GM18520 (cell line): ENCODE measurements at regions not wholly inside any gene's neighbourhood (a gene's known extent, or its start where the extent isn't known, plus 50 kb on each side); places are given as distances from the start of the nearest gene placed in this dataset.
"Not testable (repeated sequence)": the region's sequence is repeated elsewhere in the genome, so short reads cannot be mapped to it uniquely, and the experiment has no call there.

Experiments
- ATAC-seq: cut with Tn5 transposase; IDR thresholded peaks from one replicate; pipeline ENCODE4 v1.9.1; 2021; ENCODE audit not compliant: unreplicated experiment

DNA sequence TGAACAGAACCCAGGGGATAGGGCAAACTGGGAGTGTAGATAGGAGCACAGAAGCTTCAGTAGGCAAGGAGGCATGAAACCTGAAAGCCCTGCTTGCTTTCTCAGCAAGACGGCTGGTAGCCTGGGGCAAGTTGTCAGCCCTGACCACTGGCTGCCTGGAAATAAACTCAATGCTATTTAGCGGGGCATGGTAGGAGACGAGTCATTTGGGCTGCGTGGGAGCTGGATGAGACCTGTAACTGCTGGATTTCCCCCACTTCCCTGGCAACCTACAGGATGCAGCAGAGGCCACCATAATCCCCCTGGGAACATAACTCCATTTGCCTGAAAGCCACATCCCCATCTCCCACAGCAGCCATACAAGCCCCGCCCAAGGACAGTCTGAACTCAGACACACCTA lies 332.6 kb upstream of the TBX18 start:
- no peak for ATAC-seq

DNA sequence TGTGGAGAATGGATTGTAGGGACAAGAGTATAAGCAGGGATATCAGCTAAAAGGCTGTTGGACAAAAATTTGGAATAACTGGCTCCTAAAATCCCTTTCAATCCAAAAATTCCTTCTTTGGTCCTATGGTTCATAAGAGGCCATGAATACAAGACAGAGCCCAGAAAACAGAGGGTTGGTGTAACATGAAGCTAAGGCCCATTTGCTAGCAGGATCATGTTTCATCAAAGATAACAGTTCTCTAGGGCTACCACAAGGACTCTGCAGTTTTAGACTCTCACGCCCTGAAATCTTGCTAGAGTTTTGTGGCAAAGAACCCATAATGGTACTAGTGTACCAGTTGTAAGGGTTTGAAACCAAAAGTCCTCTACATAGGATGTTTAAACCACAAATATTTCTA lies 327.8 kb upstream of the TBX18 start:
- no peak for ATAC-seq

DNA sequence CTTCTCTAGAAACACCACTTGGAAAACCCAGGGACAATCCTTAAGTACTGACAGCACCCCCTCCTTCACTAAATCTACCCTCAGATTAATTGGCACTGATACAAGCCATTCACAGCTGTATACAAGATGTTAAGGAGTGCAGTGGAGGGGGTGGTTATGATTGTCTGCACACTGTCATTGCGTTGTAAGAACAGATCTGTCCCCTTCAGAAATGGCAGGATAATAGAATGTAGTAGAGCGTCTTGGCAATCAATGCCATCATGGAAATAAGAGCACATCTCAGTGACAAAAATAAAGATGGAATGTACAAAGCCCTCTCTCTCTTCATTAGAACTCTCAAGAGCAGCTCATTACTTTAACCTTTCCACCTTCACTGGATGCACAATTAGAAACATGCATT lies 324.9 kb upstream of the TBX18 start:
- no peak for ATAC-seq

DNA sequence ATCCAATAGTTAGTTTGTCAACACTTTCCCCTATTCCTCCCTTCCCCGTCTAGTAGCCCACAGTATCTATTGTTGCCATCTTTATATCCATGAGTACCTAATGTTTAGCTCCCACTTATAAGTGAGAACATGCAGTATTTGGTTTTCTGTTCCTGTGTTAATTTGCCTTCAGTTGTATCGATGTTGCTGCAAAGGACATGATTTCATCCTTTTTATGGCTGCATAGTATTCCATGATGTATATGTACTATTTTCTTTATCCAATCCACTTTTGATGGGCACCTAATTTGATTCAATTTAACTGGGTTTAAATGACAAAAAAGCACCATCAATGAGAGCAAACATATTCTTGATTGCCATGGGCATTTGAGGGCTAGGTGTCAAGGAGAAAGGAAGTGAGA lies 321.5 kb upstream of the TBX18 start:
- no peak for ATAC-seq

- no peak for ATAC-seq
These were observed 316.7 kb upstream of the TBX18 start for GRCh38 chr6:85081102-85081501.

- no peak for ATAC-seq
These were observed 315.4 kb upstream of the TBX18 start for GRCh38 chr6:85079761-85080160.

GRCh38 chr6:85078058-85078457 lies 313.7 kb upstream of the TBX18 start:
- ATAC-seq = no peak

- no peak for ATAC-seq
These were observed 312.7 kb upstream of the TBX18 start for GRCh38 chr6:85077098-85077497.

DNA sequence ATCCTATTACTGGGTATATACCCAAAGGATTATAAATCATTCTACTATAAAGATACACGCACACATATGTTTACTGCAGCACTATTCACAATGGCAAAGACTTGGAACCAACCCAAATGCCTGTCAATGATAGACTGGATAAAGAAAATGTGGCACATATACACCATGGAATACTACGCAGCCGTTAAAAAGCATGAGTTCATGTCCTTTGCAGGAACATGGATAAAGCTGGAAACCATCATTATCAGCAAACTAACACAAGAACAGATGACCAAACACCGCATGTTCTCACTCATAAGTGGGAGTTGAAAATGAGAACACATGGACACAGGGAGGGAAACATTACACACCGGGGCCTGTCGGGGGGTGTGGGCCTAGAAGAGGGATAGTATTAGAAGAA lies 307.4 kb upstream of the TBX18 start:
- not testable (repeated sequence) for ATAC-seq

GRCh38 chr6:85069577-85069976 lies 305.2 kb upstream of the TBX18 start:
- ATAC-seq = no peak

DNA sequence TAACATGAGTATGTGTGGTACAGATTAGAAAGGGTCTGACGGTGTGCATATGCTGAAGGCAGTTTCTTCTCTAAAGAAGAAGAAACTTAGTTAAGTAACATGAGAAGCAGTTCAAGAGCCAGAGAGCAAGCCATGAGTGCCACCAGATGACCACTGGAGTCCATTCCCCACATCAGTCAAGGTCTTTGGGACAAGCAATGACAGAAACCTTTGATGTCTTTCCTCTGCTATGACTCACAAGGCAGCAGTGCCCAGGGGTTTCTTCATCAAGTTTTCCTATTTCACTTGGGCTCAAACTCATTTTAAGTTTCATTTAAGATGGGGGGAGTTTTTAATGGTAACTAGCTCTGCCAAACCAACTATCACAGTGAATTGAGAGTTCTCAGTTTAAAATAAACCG lies 303.8 kb upstream of the TBX18 start:
- ATAC-seq = no peak

- no peak for ATAC-seq
These were observed 301.9 kb upstream of the TBX18 start for GRCh38 chr6:85066266-85066665.

GRCh38 chr6:85065831-85066230 lies 301.4 kb upstream of the TBX18 start:
- no peak for ATAC-seq

- ATAC-seq = no peak
These were observed 299.2 kb upstream of the TBX18 start for GRCh38 chr6:85063611-85064010.

GRCh38 chr6:85062884-85063283 lies 298.5 kb upstream of the TBX18 start:
- no peak for ATAC-seq

- no peak for ATAC-seq
These were observed 294.4 kb upstream of the TBX18 start for GRCh38 chr6:85058806-85059205.

DNA sequence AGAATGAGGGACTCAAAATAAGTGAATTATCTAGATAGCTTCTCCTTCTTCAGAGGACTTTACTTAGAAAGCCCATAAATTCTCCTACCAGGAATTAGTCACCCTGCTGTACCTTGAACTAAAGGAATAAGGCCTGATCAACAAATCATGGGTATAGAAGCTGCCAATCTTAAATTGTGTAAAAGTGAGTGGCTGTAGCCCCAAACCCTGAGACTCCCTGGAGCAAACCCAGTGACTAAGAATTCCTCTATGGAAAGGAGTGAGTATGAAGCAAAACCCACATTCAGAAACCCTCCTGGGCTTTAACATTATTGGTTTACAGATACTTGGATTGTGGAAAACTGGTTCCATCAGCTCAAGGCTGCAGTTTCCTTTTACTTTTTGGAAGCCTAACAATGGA lies 285.8 kb upstream of the TBX18 start:
- no peak for ATAC-seq

GRCh38 chr6:85049282-85049681 lies 284.9 kb upstream of the TBX18 start:
- ATAC-seq = no peak

DNA sequence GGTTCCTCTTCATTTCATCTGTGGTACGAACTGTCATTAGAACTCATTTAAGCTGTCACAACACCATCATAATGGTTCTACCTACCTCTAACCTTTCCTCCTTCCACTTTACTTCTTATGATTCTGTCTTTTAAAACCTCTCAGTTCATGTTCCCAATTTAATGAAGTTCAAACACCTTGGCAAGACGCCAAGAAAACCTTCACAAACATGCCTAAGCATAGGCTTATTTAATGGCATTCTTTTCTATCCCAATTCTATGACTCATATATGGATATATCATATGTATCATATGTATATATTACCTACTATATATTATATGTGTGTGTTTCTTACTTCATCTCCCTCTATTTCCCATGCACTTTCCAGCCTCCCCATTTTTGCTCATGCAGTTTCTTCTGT lies 283.4 kb upstream of the TBX18 start:
- ATAC-seq = no peak

- ATAC-seq = not testable (repeated sequence)
These were observed 281.4 kb upstream of the TBX18 start for GRCh38 chr6:85045767-85046166.

DNA sequence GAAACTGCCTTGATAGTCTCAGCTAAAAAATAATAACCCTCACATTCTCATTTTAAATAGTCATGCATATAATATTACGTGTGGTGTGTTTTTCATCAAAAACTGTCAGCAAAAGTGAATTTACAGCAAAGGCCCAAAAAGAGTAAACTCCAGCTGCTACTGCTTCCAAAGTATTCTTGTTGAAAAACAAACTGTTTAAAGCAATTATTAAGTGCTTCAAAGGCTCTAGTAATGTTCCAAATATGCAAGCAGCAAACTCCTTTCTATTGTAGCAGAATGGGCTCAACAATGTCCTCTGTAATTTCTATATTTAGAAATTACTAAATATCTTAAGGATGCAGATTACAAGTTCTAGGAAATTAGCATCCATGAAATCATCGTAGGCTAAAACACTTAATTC lies 280.0 kb upstream of the TBX18 start:
- no peak for ATAC-seq

DNA sequence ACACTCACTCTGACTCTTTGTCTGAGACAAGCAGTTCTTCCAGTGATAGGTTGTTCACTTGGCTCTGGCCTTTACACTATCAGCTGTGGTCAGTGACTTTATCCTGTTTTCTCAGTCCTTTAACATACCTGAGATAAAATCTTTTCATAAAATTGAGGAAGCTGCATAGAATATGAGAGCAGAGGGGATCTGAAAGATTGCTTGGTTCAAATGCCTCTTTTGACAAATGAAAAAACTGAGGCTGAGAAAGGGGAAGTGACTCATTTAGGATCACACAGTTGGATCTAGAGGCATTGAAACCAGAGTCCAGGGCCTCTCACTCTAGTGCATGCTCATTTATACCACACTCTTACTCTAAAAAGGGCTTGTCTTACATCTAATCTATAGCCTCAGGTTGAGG lies 277.0 kb upstream of the TBX18 start:
- ATAC-seq = no peak

DNA sequence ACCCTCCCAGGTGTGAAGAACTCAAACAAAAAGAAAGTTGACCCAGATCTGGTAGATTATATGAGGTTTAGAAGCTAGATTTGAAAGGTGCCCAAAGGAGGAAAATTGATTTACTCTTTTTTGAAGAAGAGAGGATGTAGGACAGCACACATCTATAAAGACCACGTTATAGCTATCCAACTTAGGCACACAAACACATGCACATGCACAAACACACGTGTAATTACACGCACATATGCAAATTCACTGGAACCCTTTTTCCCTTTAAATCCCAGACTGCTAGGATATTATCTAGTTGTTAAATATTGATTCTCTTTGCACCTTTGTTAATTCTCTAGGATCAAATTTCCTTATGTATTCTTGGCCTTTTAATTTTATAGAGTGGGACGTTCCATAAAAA lies 272.8 kb upstream of the TBX18 start:
- ATAC-seq = no peak

DNA sequence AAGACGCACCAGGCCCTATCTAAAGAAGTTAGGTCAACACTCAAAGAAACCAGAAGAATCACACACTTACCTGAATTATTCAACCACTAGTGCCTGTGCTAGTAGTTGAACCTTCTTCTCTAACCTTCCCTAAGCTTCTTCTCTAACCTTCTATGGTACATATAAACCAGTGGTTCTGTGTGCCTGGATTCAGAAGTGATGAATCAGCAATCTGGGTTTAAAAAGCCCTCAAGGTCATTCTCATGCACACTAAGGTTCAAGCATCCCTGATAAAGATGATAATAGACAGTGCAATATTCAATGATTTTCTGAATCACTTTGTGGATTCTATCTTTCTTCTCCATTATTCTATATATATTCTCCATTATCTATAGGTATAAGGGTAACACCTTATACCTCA lies 271.4 kb upstream of the TBX18 start:
- no peak for ATAC-seq
